ENCODE measurements at regions not wholly inside any gene's neighbourhood (a gene's known extent, or its start where the extent isn't known, plus 50 kb on each side); places are given as distances from the start of the nearest gene placed in this dataset.

- no peaks in the 10 kb centered on the region for H3K36me3 Mint-ChIP-seq (ENCODE audit: low read depth)
- H3K4me3 Mint-ChIP-seq, result no peak overlapping the region
- no peaks in the 10 kb centered on the region for H3K4me1 Mint-ChIP-seq
- H3K27me3 Mint-ChIP-seq (ENCODE audit: low read depth), result no peaks in the 10 kb centered on the region
- no peak for DNase-seq (ENCODE audit: low read depth, low spot score)
- TF ChIP-seq, protein P1, sequence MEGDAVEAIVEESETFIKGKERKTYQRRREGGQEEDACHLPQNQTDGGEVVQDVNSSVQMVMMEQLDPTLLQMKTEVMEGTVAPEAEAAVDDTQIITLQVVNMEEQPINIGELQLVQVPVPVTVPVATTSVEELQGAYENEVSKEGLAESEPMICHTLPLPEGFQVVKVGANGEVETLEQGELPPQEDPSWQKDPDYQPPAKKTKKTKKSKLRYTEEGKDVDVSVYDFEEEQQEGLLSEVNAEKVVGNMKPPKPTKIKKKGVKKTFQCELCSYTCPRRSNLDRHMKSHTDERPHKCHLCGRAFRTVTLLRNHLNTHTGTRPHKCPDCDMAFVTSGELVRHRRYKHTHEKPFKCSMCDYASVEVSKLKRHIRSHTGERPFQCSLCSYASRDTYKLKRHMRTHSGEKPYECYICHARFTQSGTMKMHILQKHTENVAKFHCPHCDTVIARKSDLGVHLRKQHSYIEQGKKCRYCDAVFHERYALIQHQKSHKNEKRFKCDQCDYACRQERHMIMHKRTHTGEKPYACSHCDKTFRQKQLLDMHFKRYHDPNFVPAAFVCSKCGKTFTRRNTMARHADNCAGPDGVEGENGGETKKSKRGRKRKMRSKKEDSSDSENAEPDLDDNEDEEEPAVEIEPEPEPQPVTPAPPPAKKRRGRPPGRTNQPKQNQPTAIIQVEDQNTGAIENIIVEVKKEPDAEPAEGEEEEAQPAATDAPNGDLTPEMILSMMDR (conservative IDR thresholded peaks at IDR 0.05), result no peak
- H3K9me3 Mint-ChIP-seq, result peaks cover 4% of the 10 kb centered on the region
- no peak overlapping the region for H3K27ac Mint-ChIP-seq (ENCODE audit: unreplicated experiment)
Observed at GRCh38 chr1:103371234-103371633, 154.3 kb upstream of the RNPC3 start.

DNA sequence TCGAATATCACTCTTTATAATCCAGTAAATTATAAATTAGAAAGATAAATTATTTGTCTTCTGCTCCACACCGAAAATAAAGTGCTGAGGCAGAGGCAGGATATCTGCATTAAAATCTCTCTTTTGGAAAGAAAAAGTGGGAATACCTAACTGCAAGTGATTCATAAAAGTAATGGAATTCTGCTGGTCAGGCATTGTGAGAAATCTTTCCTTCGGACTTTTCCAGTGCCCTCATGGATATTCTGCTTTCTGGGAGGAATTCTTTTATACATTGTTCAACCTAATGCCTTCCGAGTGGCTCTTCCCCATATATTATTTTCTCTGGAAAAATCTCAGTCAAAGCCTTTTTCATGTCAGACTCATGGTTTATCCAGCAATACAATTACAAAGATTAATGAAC lies 158.3 kb upstream of the RNPC3 start:
- TF ChIP-seq, protein P1 (conservative IDR thresholded peaks at IDR 0.05), result no peak
- no peaks in the 10 kb centered on the region for H3K36me3 Mint-ChIP-seq (ENCODE audit: low read depth)
- peaks cover 7% of the 10 kb centered on the region for H3K9me3 Mint-ChIP-seq
- no peak overlapping the region for H3K27ac Mint-ChIP-seq (ENCODE audit: unreplicated experiment)
- H3K27me3 Mint-ChIP-seq (ENCODE audit: low read depth), result no peaks in the 10 kb centered on the region
- no peak overlapping the region for H3K4me3 Mint-ChIP-seq
- no peaks in the 10 kb centered on the region for H3K4me1 Mint-ChIP-seq
- DNase-seq (ENCODE audit: low read depth, low spot score), result no peak

DNA sequence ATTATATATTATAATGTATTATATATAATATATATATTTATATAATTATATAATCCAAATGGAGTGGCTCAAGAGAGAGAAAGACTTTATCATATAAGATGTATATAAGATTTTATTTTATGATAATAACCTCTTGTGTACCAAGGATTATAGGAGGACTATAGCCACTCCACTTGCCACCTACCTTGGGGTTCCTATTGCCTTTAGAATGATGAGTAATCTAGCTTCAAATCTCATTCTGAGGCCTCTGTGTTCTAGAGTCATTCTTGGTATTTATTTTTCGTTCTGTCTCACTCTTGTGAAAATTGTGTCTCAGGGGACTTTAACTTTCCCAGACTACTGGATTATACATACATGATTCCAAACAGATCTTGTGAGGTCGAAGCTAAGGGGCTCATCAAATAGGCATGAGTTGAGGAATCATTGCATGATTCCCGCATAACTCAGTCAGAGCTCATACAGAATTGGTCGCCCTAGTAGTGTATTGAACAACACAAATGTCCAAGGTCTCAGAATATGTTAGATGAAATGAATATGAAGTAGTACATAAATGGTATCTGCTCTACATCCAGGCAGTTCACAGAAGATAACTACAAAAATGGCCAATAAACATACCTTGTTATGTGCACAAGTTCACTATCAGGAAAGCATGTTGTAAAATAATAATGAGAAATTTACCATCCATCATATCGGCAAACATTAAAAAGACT lies 159.5 kb upstream of the RNPC3 start:
- Mint-ChIP-seq H3K9me3 (peaks cover 7% of the 10 kb centered on the region), H3K27ac (ENCODE audit: unreplicated experiment) (no peak overlapping the region), H3K27me3 (ENCODE audit: low read depth) (no peaks in the 10 kb centered on the region), H3K4me3 (no peak overlapping the region), H3K4me1 (no peaks in the 10 kb centered on the region), H3K36me3 (ENCODE audit: low read depth) (no peaks in the 10 kb centered on the region)
- TF ChIP-seq, protein P1 (conservative IDR thresholded peaks at IDR 0.05), result no peak
- no peak for DNase-seq (ENCODE audit: low read depth, low spot score)

- TF ChIP-seq, protein P1 (conservative IDR thresholded peaks at IDR 0.05), result no peak
- H3K4me3 Mint-ChIP-seq, result no peak overlapping the region
Observed at GRCh38 chr1:103363008-103363365, 162.5 kb upstream of the RNPC3 start.

DNA sequence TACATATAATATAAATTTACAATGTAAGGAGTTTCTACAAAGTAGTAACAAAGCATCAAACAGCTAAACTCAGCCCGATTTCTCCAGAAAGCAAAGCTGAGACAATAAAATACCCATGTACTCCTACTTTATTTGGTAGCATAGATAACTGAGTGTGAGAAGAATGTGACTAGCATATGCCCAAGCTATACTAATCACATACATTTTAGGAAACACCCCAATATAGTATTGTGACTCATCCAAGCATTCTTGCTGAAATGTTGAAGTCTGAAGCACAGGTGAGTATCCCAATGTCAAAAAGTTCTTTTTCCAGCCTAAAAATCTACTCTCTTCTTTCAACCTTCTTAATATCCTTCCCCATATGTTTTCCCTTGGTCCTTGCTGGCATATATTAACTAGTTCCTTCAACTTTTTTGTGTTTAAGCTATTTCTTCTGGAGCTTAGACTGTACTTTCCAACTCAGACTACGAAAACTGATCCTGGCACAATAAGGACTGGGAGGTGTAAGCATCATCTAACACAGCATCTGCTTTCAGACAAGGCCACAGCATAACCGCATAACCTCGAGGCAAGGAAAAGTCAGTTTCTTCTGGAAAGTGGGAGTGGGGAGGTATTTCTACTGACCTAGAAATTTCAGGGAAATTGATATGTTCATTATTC lies 163.0 kb upstream of the RNPC3 start:
- no peaks in the 10 kb centered on the region for H3K4me1 Mint-ChIP-seq
- H3K9me3 Mint-ChIP-seq, result peaks cover 7% of the 10 kb centered on the region
- H3K4me3 Mint-ChIP-seq, result no peak overlapping the region
- H3K27me3 Mint-ChIP-seq (ENCODE audit: low read depth), result no peaks in the 10 kb centered on the region
- no peak for DNase-seq (ENCODE audit: low read depth, low spot score)
- H3K36me3 Mint-ChIP-seq (ENCODE audit: low read depth), result no peaks in the 10 kb centered on the region
- TF ChIP-seq, protein P1 (conservative IDR thresholded peaks at IDR 0.05), result no peak
- no peak overlapping the region for H3K27ac Mint-ChIP-seq (ENCODE audit: unreplicated experiment)

More at GRCh38 chr1:103363008-103363365, 162.5 kb upstream of the RNPC3 start:
- Mint-ChIP-seq H3K27me3 (ENCODE audit: low read depth) (no peaks in the 10 kb centered on the region), H3K4me1 (no peaks in the 10 kb centered on the region), H3K27ac (ENCODE audit: unreplicated experiment) (no peak overlapping the region), H3K9me3 (peaks cover 7% of the 10 kb centered on the region), H3K36me3 (ENCODE audit: low read depth) (no peaks in the 10 kb centered on the region)
- DNase-seq (ENCODE audit: low read depth, low spot score), result no peak

Measured in neural crest cell (in vitro differentiated cells).